CD4-positive, alpha-beta T cell treated with Interleukin-17A for 4 hours (primary cell): ENCODE measurements at regions not wholly inside any gene's neighbourhood (a gene's known extent, or its start where the extent isn't known, plus 50 kb on each side); places are given as distances from the start of the nearest gene placed in this dataset.

ENCODE experiments used
- DNase-seq: peaks from one replicate; pipeline ENCODE4 v3.0.0-alpha.2; 2020; ENCODE audit warnings: mixed read lengths

GRCh38 chr4:57554556-57555092 lies 444.4 kb upstream of the IGFBP7 start:
- no peak for DNase-seq

GRCh38 chr4:57553728-57554127 lies 443.5 kb upstream of the IGFBP7 start:
- DNase-seq, result no peak

GRCh38 chr4:57550198-57550597 lies 440.0 kb upstream of the IGFBP7 start:
- no peak for DNase-seq

GRCh38 chr4:57548856-57549255 lies 438.7 kb upstream of the IGFBP7 start:
- DNase-seq, result no peak

- no peak for DNase-seq
Observed at GRCh38 chr4:57544811-57545654, 434.8 kb upstream of the IGFBP7 start.

GRCh38 chr4:57504797-57505530 lies 394.8 kb upstream of the IGFBP7 start:
- no peak for DNase-seq

- DNase-seq, result no peak
Observed at GRCh38 chr4:57504139-57504538, 394.0 kb upstream of the IGFBP7 start.

- DNase-seq, result no peak
Observed at GRCh38 chr4:57501720-57502119, 391.5 kb upstream of the IGFBP7 start.

GRCh38 chr4:57499786-57500185 lies 389.6 kb upstream of the IGFBP7 start:
- DNase-seq, result no peak

- no peak for DNase-seq
Observed at GRCh38 chr4:57498251-57498650, 388.1 kb upstream of the IGFBP7 start.

- no peak for DNase-seq
Observed at GRCh38 chr4:57496697-57497471, 386.7 kb upstream of the IGFBP7 start.

GRCh38 chr4:57494821-57495220 lies 384.6 kb upstream of the IGFBP7 start:
- no peak for DNase-seq

- no peak for DNase-seq
Observed at GRCh38 chr4:57492251-57492878, 382.2 kb upstream of the IGFBP7 start.

- no peak for DNase-seq
Observed at GRCh38 chr4:57491388-57491787, 381.2 kb upstream of the IGFBP7 start.

- no peak for DNase-seq
Observed at GRCh38 chr4:57490520-57491255, 380.5 kb upstream of the IGFBP7 start.

GRCh38 chr4:57488366-57489162 lies 378.4 kb upstream of the IGFBP7 start:
- DNase-seq, result no peak

GRCh38 chr4:57475424-57475823 lies 365.2 kb upstream of the IGFBP7 start:
- DNase-seq, result no peak

- DNase-seq, result no peak
Observed at GRCh38 chr4:57465321-57466056, 355.3 kb upstream of the IGFBP7 start.

GRCh38 chr4:57462843-57463242 lies 352.7 kb upstream of the IGFBP7 start:
- DNase-seq, result no peak

GRCh38 chr4:57460967-57461366 lies 350.8 kb upstream of the IGFBP7 start:
- no peak for DNase-seq
